Vagina (tissue), 2 donors: ENCODE measurements at regions not wholly inside any gene's neighbourhood (a gene's known extent, or its start where the extent isn't known, plus 50 kb on each side); places are given as distances from the start of the nearest gene placed in this dataset.

Source experiments
- POLR2A ChIP-seq, 2 donors: fragments of 450-650 bp; IDR thresholded peaks; one replicate each; pipeline ENCODE4 v1.6.1; 2017; ENCODE audit warnings: antibody characterized with exemption in 2 of 2, mild to moderate bottlenecking in 2 of 2, moderate library complexity in 2 of 2
- POLR2AphosphoS5 ChIP-seq, 2 donors: sonication (generic); formaldehyde crosslinking; IDR thresholded peaks; one replicate each; pipeline ENCODE4 v1.9.0; 2017; ENCODE audit warnings: antibody characterized with exemption in 2 of 2, mild to moderate bottlenecking in 2 of 2, low read depth in 1 of 2; ENCODE audit not compliant: insufficient read depth in 1 of 2
- TF ChIP-seq, protein P1 (sequence below), 3 experiments: fragments of 450-650 bp in 2 of 3; fragments of 200-600 bp in 1 of 3; sonication (generic) in 1 of 3; IDR thresholded peaks; one replicate each; pipeline ENCODE4 v1.5.1; 2017 to 2019; ENCODE audit warnings: antibody characterized with exemption in 3 of 3, mild to moderate bottlenecking in 2 of 3, moderate library complexity in 2 of 3

DNA sequence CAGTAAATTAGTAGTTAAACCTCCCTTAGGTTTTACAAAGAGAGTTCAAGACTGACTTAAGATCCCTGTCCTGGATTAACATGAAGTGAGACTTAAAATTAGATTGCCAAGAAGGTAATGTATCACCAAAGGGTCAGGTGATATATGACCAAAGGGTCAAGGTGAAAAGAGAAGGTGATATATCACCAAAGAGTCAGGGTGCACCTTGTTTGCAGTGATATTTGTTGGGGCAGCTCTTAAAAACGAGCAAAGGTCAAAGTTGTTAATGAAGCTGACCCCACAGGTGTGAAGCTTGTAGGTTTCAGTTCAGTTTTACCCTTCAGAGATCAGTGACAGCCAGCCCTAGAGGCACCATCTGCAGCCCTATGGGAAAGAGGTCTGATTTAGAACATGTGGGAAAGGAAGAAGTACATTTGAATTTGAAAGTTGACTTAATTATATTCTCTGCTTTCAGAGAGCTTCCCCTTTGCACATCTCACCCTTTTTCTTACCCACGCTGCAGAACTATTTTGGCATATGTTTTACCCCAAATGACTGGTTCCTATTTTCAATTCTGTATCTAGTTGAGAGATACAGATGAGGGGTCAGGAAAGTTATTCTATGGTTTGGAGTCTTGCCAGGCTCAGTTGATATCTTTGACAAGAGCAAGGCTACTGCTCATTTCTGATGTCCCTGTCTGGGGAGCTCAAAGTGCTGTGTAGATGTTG is 170.8 kb downstream of the S1PR1 start:
- TF ChIP-seq, protein P1, sequence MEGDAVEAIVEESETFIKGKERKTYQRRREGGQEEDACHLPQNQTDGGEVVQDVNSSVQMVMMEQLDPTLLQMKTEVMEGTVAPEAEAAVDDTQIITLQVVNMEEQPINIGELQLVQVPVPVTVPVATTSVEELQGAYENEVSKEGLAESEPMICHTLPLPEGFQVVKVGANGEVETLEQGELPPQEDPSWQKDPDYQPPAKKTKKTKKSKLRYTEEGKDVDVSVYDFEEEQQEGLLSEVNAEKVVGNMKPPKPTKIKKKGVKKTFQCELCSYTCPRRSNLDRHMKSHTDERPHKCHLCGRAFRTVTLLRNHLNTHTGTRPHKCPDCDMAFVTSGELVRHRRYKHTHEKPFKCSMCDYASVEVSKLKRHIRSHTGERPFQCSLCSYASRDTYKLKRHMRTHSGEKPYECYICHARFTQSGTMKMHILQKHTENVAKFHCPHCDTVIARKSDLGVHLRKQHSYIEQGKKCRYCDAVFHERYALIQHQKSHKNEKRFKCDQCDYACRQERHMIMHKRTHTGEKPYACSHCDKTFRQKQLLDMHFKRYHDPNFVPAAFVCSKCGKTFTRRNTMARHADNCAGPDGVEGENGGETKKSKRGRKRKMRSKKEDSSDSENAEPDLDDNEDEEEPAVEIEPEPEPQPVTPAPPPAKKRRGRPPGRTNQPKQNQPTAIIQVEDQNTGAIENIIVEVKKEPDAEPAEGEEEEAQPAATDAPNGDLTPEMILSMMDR (IDR thresholded peaks at IDR 0.05), result no peak
- TF ChIP-seq POLR2AphosphoS5 (IDR thresholded peaks at IDR 0.05; ENCODE audit: insufficient read depth in 1 of 2, low read depth in 1 of 2), result no peak
- no peak for TF ChIP-seq POLR2A (IDR thresholded peaks at IDR 0.05)
